Hematopoietic multipotent progenitor cell treated with erythropoietin and hydrocortisone succinate and interleukin-3 and kit ligand, for 15 days (in vitro differentiated cells): ENCODE measurements at regions not wholly inside any gene's neighbourhood (a gene's known extent, or its start where the extent isn't known, plus 50 kb on each side); places are given as distances from the start of the nearest gene placed in this dataset.
"Not testable (repeated sequence)": the region's sequence is repeated elsewhere in the genome, so short reads cannot be mapped to it uniquely, and the experiment has no call there.

Source experiments
- DNase-seq: peaks from one replicate; pipeline ENCODE4 v3.0.0-alpha.2; 2015; ENCODE audit warnings: low spot score

DNA sequence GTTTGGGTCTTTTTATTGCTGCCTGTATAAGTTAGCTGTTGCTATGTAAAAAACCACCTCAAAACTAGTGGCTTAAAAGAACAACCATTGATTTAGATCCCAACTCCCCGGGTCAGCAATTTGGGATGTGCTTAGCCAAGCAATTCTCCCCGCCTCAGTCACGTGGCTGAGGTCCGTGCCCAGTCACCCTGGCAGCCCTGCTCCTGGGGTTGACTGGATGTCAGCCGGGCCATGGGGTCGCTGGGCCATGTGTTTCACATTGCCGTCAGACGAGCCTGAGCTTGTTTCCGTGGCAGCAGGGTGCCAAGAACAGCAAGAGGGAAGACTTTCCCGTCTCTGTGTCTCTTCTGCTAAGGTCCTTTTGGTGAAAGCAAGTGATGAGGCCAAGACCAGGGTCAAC lies 345.7 kb upstream of the FAT1 start:
- DNase-seq: no peak

DNA sequence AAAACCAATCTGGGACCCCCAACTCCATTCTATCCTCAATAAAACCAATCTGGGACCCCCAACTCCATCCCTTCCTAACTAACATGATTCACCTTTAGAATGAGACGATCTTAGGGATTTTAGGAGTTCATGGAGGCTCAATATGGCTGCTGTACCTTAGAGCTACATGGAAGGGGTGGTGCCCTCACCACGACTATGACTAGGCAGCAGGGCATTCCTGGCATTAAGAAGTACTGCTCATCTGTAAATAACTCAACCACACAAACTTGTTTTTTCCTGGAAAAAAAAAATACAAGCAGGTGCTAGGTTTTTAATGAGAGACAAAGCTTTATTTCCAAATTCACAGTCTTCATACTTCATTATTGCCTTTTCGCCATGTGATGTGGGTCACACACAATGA lies 346.5 kb upstream of the FAT1 start:
- DNase-seq: no peak

DNA sequence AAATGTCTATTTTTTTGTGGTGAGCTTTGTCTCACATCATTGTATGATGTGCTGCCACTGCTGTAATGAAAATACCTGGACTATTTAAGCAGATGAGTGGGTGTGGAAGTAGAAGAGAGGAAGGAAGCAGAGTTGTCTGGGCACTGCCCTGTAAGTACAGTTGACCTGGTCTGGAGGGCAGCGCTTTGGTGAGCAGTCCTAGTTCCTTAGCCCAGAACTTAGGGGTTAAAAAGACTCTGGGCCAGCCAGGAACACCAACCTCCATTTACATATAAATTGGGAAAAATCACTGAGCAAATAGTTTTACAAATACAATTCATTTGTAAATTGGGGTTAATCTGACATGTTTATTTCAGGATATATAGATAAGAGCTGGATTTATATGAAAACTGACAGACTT lies 347.1 kb upstream of the FAT1 start:
- DNase-seq: no peak

DNA sequence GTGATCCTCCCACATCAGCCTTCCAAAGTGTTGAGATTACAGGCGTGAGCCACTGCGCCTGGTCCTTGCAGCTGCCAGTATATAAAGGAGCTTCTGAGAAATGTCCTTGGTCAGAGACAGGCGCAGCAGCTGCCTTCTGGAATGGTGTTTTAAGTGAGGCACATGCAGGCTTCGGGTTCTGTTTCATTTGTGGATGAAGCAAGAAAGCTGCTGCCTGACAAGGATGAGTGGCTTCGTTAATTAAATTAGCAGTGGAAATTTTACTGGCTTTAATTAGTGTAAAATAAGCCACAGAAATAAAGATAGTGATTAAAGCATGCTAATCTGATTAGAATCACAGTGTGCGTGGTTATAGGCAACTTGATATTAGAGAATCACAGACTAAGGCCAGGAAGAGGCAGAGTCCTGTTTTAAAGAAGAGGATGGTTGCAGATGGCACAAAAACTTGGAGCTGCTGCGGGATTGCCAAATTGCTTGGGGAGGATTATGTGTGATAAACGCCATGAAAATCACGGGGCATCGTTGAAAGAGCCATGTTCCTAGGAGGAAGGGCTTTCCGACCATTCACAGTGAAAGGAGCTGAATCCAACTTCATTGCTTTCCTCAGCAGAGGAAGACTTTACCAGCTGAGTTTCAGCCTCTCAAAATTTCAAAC lies 348.4 kb upstream of the FAT1 start:
- DNase-seq: no peak

DNA sequence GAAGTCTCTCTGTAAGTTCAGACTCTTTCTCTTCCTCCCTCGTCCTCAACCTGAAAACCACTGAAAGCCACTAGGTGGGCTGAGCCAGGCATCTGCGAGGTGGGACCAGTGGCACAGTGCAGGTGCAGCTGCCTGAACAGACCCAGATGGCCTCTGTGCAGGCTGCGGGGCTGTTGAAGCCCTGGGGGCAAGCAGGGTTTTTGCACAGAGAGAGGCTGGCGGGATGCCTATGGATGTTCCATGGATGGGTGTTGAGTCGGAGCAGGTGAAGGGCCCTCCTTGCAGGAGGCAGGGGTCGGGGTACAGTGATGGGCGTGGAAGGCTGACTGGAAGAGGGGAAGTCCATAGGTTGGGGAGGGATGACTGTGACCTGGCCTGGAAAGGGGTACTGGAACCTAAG lies 350.2 kb upstream of the FAT1 start:
- no peak for DNase-seq

DNA sequence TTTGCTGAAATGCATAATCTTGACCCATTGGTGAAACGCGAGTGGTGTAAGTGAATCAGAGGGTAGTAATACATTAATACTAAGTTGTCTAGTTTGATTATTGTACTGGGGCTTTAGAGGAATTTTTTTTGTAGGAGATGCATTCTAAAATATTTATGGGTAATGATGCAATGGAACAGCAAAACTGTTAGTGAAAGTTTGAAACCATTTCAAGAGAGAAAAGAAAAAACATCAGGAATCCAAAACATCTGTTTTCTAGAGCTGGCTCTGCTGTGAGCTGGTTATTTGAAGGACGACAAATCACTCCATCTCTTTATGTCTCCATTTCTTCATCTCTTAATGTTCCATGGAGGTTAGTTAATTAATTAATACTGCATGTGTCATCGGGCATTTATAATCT lies 351.9 kb upstream of the FAT1 start:
- DNase-seq: no peak

DNA sequence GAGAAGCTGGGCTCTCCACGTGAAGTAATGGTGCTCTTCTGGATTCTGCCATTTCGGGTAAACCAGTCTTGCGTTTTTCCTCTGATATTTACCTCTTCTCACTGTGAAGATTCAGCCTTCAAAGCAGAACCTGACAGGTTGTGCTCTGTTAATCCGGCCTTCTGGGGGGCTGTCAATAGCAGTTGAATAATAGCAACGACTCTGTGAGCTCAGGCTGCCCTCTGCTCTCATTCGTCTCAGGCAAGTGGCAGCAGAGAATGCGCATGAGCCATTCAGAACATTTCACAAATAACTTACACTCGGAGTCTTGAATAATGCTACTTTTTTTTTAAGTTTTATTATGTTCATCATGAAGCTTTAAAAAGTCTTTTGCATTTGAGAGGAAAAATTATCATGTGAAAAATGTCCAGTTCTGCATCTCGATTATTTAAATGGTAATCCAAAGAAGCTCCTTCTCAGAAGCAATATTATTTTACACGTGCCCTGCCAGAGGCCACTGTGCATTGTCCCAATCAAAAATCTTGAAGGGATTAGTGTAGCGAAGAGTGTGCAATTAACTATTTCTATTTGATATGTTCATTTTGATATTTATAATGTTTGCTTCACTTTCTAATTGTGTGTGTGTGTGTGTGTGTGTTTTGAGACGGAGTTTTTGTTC lies 354.2 kb upstream of the FAT1 start:
- no peak for DNase-seq

DNA sequence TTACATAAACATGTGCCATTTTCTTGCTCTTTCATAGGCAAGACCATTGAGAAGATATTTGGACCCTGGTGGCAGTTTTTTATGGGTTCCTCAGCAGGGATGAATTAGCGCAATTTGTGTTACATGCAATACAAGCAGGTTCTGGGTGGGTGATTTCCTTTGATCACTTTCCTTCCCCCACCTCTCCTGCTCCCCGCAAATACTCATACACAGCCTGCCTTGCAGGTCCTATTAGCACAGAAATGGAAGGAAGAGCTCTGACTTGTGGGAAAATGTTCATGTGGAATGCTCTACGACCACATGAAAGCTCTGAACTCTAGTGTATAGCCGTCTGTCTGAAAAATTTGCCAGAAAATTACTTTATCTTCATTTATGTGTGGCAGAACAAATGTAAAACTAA lies 361.0 kb upstream of the FAT1 start:
- DNase-seq: no peak

DNA sequence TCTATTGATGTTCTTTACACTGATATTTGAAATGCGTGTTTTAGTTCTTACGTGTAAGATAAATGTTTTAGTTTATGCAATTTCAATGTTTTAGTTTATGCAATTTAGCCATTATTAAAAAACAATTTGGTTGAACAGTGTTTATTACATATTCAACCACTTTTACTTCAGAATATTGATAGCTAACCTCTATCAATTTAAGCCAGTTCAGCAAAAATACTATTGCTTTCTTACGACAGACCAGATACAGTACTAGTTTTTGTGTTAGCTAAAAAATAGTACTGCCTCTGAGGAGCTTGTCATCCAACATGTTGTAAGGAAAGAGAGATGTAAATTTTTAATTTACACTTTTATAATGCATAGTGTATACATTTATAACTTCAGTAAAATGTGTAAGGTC lies 361.7 kb upstream of the FAT1 start:
- DNase-seq: no peak

DNA sequence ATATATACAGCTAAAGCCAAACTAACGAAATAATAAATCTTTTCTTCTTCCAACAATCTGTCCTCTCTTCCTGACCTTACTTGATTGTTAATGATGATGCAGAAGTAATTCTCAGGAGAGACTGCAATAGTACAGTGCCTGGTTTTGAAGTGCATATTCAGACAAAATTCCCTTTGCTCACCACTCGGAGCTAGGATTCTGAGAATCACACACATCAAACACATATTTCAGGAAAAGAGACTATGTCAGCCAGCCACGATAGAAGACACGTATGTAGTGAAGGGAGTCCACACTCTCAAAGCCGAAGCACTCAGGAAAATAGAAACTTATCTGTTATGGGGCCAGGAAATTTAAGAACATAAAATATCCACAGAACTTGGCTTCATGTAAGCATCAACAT lies 362.5 kb upstream of the FAT1 start:
- no peak for DNase-seq

DNA sequence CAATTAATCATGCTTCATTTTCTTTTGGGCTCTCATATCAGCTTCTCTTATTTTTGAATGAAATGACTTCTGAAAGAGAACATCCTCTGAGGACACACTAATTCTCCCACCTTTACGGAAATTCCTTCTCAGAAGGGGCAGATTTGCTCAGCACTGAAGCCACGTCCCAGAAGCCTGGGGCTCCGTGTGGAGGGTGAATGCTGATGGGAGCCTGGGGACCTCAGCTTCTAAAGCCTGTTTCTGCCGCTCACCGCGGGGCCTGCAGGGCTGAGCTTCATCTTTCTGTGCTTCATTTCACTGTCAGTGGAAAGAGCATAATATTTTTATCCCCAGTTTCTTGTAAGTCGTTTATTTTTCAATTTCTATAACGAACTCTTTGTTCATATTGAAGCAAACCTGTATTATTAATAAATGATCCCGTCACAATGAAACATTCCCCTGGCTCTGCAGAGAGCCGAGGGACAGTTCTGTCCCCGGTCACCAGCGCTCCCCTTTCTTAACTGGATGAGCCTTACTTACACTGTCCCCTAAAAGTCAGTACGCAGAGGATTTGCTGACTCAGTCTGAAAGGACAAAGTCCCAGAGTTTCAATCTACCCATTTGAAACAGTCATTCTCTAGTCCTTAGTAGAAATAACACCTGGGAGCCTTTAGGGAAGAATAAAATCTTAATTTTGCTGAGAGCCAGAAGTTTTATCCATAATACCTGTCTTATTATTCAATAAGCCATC lies 364.6 kb upstream of the FAT1 start:
- no peak for DNase-seq

DNA sequence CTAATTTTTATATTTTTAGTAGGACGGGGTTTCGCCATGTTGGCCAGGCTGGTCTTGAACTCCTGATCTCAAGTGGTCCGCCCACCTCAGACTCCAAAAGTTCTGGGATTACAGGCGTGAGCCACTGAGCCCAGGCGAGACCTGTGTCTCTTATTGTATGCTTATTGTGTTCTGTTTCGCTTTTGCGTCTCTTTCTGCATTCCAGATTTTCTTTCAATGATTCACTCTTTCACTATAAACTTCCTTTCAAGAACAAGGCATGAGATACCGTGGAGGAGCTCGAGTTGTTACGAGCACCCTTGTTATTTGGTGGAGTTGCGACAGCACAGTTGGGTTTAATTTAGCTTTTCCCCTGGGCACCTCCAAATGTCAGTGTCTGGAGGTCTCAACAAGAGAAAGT lies 366.7 kb upstream of the FAT1 start:
- no peak for DNase-seq

DNA sequence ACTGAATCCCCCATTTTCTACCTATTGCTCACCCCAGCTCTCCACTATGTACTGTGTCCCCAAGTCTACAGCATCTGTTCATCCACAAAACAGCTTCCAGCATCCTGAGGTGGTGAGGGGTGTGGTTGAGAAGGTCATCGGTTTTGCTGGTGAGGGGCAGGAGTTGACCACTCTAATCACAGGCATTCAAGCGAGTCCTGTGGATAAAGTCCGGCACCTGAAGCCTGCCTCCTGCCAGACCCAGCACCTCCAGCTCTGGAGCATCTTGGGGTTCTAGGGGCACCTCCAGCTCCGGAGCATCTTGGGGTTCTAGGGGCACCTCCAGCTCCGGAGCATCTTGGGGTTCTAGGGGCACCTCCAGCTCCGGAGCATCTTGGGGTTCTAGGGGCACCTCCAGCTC lies 367.2 kb upstream of the FAT1 start:
- DNase-seq: not testable (repeated sequence)

DNA sequence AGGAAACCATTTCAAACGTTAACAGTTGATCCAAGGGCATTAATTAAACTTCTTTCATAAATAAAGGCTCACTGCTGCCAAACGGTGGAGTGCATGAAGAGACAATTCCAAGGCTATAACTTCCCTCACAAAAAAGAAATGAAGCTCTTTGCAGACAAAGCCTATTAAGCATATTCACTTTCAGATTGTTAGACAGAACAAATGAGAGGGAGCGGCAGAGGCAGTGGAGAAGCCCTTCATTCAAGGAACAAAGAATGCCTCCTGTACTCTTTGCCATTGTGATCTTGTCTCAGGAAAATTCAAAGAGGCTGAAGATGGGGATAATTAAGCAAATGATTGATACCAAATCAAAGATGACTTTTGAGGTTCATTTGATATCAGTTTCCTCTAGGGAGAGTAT lies 370.5 kb upstream of the FAT1 start:
- DNase-seq: no peak

DNA sequence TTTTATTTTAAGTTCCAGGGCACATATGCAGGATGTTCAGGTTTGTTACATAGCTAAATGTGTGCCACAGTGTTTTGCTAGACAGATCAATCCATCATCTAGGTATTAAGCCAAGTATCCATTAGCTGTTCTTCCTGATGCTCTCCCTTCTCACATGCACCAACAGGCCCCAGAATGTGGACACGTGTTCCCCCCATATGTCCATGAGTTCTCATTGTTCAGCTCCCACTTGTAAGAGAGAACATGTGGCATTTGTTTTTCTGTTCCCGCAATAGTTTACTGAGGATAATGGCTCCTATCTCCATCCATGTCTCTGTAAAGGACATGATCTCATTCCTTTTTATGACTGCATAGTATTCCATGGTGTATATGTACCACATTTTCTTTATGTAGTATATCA lies 374.8 kb upstream of the FAT1 start:
- DNase-seq: no peak

DNA sequence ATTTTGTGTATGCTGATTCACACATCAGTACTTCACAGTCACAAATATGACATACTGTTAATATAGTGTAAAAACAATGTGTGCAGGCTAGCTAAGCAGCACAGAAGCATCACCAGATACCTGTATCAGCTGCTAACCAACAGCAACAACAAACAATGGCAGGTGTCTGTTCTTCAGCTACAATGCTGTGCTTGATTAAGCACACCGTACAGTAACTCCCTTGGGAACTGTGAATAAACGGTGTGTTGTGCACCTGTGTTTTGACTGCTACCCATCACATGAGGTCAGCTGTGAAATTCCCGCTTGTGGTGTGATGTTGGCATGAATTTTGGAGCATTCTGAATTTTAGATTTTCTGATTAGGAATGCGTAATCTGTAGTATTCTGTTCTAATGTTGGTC lies 379.7 kb upstream of the FAT1 start:
- DNase-seq: no peak

DNA sequence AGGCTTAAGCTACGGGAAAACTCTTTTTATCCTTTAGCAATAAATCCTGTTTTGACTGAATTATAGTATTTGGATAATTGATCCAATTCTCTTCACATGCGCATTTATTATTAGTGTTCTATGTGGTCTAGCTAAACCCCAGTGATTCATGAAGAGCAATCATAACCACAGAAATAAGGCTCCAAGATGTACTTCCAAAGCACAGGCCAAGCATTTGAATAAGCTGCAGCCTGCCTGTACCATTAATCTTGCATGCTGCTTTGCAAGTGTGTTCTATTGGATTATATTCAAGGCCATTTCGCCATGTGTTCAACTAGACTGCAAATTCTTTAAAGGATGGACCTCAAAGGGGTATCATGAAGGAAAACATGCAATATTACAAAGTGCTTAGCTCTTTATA lies 385.2 kb upstream of the FAT1 start:
- no peak for DNase-seq

DNA sequence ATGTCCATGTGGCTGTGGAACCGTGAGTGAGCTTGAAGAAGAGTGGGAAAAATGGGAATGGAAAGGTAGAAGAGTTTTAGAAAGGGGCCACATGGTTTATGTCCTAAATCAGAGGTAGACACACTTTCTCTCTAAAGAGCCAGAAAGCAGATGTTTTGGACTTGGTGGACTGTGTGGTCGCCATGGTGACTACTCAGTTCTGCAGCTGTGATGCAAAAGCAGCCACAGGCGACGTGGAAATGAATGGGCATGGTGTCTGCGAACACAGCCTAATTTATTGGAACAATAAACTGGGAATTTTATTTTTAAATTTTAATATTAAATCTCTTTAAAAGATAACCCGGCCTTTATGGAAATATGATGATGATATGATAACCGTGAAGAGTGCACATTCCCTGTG lies 386.0 kb upstream of the FAT1 start:
- DNase-seq: no peak

DNA sequence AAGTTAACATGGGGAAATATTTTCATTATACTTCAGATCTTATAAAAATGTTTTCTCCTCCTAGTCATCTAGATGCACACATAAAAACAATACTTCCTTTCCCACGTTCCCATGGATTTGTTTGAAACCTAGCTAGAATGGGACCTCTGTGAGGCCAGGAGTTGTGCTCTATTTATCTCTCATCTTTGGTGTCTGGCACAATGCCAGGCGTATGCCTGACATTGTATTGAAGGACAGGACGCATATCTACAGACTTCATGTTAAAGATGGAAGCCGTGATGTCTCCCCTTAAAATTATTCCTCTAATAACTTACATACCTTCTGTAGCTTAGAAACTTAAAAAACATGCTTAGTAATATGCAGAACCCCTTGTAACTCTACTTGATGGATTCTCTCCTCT lies 394.5 kb upstream of the FAT1 start:
- no peak for DNase-seq

DNA sequence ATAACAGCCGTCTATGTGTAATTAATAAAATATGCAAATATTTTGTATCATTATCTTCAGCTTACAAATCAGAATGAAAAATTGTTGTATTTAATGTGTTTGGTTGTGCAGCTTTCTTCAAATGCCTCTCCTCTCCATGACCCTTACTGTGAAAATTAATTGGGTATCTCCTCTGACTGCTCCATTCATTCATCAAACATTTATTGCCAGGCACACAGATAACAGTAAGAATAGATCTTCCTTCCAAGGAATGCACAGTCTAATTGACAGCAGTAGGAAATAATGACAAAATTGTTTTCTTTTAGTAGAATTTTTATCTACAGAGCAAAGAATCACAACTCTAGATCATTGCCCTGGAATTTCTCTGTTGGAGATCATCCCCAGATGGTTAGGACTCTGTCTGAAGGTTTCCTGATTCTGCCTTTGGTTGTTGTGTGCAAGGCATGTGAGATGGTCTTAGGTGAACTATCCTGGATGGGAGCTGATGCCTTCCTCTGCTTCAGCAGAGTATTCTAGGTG lies 395.0 kb upstream of the FAT1 start:
- no peak for DNase-seq

DNA sequence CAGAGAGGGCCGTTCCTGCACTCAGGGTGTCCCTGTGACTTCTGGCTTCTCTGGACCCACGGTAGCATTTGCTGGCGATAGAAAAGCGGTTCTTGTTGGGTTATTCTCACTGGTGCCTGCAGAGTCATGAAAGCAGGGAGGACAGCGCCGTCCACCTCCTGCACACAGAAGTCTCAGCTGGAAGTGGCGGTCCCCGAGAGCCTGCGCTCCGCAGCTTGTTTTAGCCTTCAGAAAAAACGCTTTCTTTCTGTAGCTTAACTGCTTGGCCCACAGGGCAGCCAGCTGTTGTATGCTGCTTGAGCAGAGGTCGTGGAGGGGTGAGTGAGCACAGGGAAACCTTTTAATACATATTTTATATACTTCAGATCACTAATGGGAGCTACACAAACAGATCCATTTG lies 400.7 kb upstream of the FAT1 start:
- no peak for DNase-seq

DNA sequence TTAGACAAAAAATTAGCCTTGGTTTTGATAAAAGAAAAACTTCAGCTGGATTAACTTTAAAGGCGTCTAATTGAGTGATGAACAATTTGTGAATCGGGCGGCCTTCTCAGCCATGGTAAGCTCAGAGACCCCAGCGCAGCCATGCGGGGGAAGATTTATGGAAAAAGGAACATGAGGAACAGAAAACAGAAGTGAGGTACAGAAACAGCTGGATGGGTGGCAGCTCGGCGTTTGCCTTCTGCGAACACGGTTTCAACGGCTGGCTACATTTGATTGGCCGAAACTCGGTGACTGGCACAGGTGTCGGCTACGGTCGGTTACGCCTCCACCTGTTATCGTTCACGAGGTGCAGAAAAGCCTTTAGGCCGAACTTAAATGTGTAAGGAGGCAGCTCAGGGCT lies 401.4 kb upstream of the FAT1 start:
- DNase-seq: no peak

DNA sequence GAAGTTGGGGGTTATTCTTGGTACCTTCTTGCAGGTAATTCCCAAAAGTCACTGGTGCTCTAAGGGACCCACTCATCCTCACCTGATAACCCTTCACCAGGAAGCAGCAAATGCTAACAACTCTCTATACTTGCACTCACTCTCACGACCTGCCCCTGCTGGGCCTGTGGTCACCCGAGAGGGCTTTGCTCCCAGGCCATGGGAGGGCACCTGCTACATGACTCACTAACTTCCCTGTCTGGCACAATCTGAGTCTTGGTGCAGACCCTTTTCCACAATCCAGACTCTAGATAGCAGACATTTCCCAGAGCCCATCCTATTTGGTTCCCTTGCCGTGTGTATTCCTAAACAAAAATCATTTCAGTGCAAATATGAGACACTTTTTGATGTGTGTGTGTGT lies 403.8 kb upstream of the FAT1 start:
- no peak for DNase-seq

DNA sequence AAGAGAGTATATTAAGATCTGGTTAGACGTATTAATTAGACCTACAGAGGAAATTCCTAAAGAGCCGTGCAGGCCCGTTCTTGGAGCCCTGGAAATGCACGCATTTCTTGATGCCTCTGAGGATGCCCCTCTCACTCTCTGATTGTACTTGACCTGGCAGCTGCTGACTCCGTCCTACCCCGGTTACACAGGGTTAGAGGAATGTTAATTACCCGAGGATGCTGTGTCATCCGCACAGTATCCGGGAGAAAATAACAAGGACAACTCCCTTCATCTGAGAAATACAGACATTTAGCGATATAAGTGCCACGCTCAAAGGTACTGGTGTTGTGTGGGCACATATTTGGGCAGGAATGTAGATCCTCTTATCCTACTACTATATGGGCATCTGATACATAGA lies 404.6 kb upstream of the FAT1 start:
- DNase-seq: no peak
